ENCODE measurements at regions not wholly inside any gene's neighbourhood (a gene's known extent, or its start where the extent isn't known, plus 50 kb on each side); places are given as distances from the start of the nearest gene placed in this dataset.

GRCh38 chr20:7708112-7708511 lies 232.1 kb downstream of the HAO1 start:
- TF ChIP-seq CREB5 (CRISPR knock-in tag; IDR thresholded peaks at IDR 0.05; ENCODE audit: low read depth): no peak
- TF ChIP-seq SNAI2 (CRISPR knock-in tag; IDR thresholded peaks at IDR 0.05): no peak
- TF ChIP-seq ISL1 (CRISPR knock-in tag; IDR thresholded peaks at IDR 0.05): no peak
- TF ChIP-seq ARNTL (CRISPR knock-in tag; IDR thresholded peaks at IDR 0.05; ENCODE audit: borderline replicate concordance, low read depth): no peak
- TF ChIP-seq ZNF565 (CRISPR knock-in tag; conservative IDR thresholded peaks at IDR 0.05; ENCODE audit: low read depth): no peak
- TF ChIP-seq ZNF8 (CRISPR knock-in tag; IDR thresholded peaks at IDR 0.05): no peak
- TF ChIP-seq CSDC2 (CRISPR knock-in tag; IDR thresholded peaks at IDR 0.05): no peak
- no peak for TF ChIP-seq TSHZ2 (CRISPR knock-in tag; IDR thresholded peaks at IDR 0.05)
- no peak for TF ChIP-seq CSRNP3 (CRISPR knock-in tag; IDR thresholded peaks at IDR 0.05)
- no peak for TF ChIP-seq BACH2 (CRISPR knock-in tag; IDR thresholded peaks at IDR 0.05; ENCODE audit: borderline replicate concordance)
- TF ChIP-seq ZNF70 (CRISPR knock-in tag; IDR thresholded peaks at IDR 0.05): no peak
- no peak for ATAC-seq

GRCh38 chr20:7708782-7709181 lies 231.5 kb downstream of the HAO1 start:
- ATAC-seq: no peak
- no peak for TF ChIP-seq ARNTL (CRISPR knock-in tag; IDR thresholded peaks at IDR 0.05; ENCODE audit: borderline replicate concordance, low read depth)
- TF ChIP-seq TOX (CRISPR knock-in tag; IDR thresholded peaks at IDR 0.05; ENCODE audit: borderline replicate concordance): no peak
- no peak for TF ChIP-seq GLIS3 (CRISPR knock-in tag; IDR thresholded peaks at IDR 0.05)
- TF ChIP-seq RARB (CRISPR knock-in tag; IDR thresholded peaks at IDR 0.05): no peak
- no peak for TF ChIP-seq POU6F1 (CRISPR knock-in tag; IDR thresholded peaks at IDR 0.05; ENCODE audit: borderline replicate concordance, low read depth)
- no peak for TF ChIP-seq OSR1 (CRISPR knock-in tag; IDR thresholded peaks at IDR 0.05)

- no peak for ATAC-seq
- TF ChIP-seq ZNF8 (CRISPR knock-in tag; IDR thresholded peaks at IDR 0.05): no peak
- no peak for TF ChIP-seq CREB5 (CRISPR knock-in tag; IDR thresholded peaks at IDR 0.05; ENCODE audit: low read depth)
- no peak for TF ChIP-seq ZNF70 (CRISPR knock-in tag; IDR thresholded peaks at IDR 0.05)
- TF ChIP-seq PPARA (CRISPR knock-in tag; IDR thresholded peaks at IDR 0.05; ENCODE audit: borderline replicate concordance): no peak
- TF ChIP-seq ZNF565 (CRISPR knock-in tag; conservative IDR thresholded peaks at IDR 0.05; ENCODE audit: low read depth): no peak
- TF ChIP-seq ZC3H10 (CRISPR knock-in tag; IDR thresholded peaks at IDR 0.05): no peak
- no peak for TF ChIP-seq CSDC2 (CRISPR knock-in tag; IDR thresholded peaks at IDR 0.05)
- no peak for TF ChIP-seq ZFP30 (CRISPR knock-in tag; IDR thresholded peaks at IDR 0.05)
These were observed 229.8 kb downstream of the HAO1 start for GRCh38 chr20:7710440-7710839.

GRCh38 chr20:7712661-7713060 lies 227.6 kb downstream of the HAO1 start:
- no peak for ATAC-seq
- no peak for TF ChIP-seq TCF4 (CRISPR knock-in tag; IDR thresholded peaks at IDR 0.05; ENCODE audit: borderline replicate concordance)
- TF ChIP-seq GLIS3 (CRISPR knock-in tag; IDR thresholded peaks at IDR 0.05): no peak
- TF ChIP-seq OSR1 (CRISPR knock-in tag; IDR thresholded peaks at IDR 0.05): no peak
- TF ChIP-seq PPARA (CRISPR knock-in tag; IDR thresholded peaks at IDR 0.05; ENCODE audit: borderline replicate concordance): no peak
- TF ChIP-seq BACH2 (CRISPR knock-in tag; IDR thresholded peaks at IDR 0.05; ENCODE audit: borderline replicate concordance): no peak
- TF ChIP-seq SNAI2 (CRISPR knock-in tag; IDR thresholded peaks at IDR 0.05): no peak
- TF ChIP-seq TSHZ2 (CRISPR knock-in tag; IDR thresholded peaks at IDR 0.05): no peak
- no peak for TF ChIP-seq ARNTL (CRISPR knock-in tag; IDR thresholded peaks at IDR 0.05; ENCODE audit: borderline replicate concordance, low read depth)
- no peak for TF ChIP-seq TOX (CRISPR knock-in tag; IDR thresholded peaks at IDR 0.05; ENCODE audit: borderline replicate concordance)
- no peak for TF ChIP-seq RARB (CRISPR knock-in tag; IDR thresholded peaks at IDR 0.05)
- TF ChIP-seq ZNF70 (CRISPR knock-in tag; IDR thresholded peaks at IDR 0.05): no peak
- TF ChIP-seq ESRRG (CRISPR knock-in tag; IDR thresholded peaks at IDR 0.05): no peak
- TF ChIP-seq ZFP30 (CRISPR knock-in tag; IDR thresholded peaks at IDR 0.05): no peak
- no peak for TF ChIP-seq ISL1 (CRISPR knock-in tag; IDR thresholded peaks at IDR 0.05)
- TF ChIP-seq ZNF565 (CRISPR knock-in tag; conservative IDR thresholded peaks at IDR 0.05; ENCODE audit: low read depth): no peak
- no peak for TF ChIP-seq CREB5 (CRISPR knock-in tag; IDR thresholded peaks at IDR 0.05; ENCODE audit: low read depth)

All from SK-N-SH treated with all-trans-retinoic acid at 6 μM for 48 hours (cell line).